B cell (primary cell): ENCODE measurements at regions not wholly inside any gene's neighbourhood (a gene's known extent, or its start where the extent isn't known, plus 50 kb on each side); places are given as distances from the start of the nearest gene placed in this dataset.

ENCODE experiments used
- EZH2 ChIP-seq: IDR thresholded peaks from 2 replicates; pipeline ENCODE4 v1.6.1; 2012; ENCODE audit warnings: borderline replicate concordance, low read depth, mild to moderate bottlenecking, moderate library complexity, low read length; ENCODE audit not compliant: insufficient read depth, poor library complexity, severe bottlenecking
- TF ChIP-seq, protein P1 (sequence below): fragments of 200-600 bp; IDR thresholded peaks from one replicate; pipeline ENCODE4 v1.8.0; 2022; ENCODE audit warnings: antibody characterized with exemption, mild to moderate bottlenecking

GRCh38 chr10:118161461-118162246 lies 114.9 kb upstream of the RAB11FIP2 start:
- TF ChIP-seq, protein P1, sequence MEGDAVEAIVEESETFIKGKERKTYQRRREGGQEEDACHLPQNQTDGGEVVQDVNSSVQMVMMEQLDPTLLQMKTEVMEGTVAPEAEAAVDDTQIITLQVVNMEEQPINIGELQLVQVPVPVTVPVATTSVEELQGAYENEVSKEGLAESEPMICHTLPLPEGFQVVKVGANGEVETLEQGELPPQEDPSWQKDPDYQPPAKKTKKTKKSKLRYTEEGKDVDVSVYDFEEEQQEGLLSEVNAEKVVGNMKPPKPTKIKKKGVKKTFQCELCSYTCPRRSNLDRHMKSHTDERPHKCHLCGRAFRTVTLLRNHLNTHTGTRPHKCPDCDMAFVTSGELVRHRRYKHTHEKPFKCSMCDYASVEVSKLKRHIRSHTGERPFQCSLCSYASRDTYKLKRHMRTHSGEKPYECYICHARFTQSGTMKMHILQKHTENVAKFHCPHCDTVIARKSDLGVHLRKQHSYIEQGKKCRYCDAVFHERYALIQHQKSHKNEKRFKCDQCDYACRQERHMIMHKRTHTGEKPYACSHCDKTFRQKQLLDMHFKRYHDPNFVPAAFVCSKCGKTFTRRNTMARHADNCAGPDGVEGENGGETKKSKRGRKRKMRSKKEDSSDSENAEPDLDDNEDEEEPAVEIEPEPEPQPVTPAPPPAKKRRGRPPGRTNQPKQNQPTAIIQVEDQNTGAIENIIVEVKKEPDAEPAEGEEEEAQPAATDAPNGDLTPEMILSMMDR = no peak
- no peak for TF ChIP-seq EZH2
